H1 (cell line): ENCODE measurements at regions not wholly inside any gene's neighbourhood (a gene's known extent, or its start where the extent isn't known, plus 50 kb on each side); places are given as distances from the start of the nearest gene placed in this dataset.

Experiments
- CTCF ChIP-seq, 3 experiments: IDR thresholded peaks; 1 replicate in 2 of 3; 2 replicates in 1 of 3; pipeline versions ENCODE4 v1.5.1 to v1.6.1; 2011; ENCODE audit warnings: low read length in 3 of 3, mild to moderate bottlenecking in 3 of 3, inconsistent platforms in 2 of 3, low read depth in 1 of 3, moderate library complexity in 1 of 3; ENCODE audit not compliant: insufficient read depth in 1 of 3; ENCODE audit errors: control extremely low read depth in 1 of 3
- NANOG ChIP-seq: IDR thresholded peaks from 2 replicates; pipeline ENCODE4 v1.6.1; 2011; ENCODE audit warnings: low read length, low read depth, mild to moderate bottlenecking, inconsistent platforms; ENCODE audit not compliant: insufficient read depth, poor library complexity, severe bottlenecking
- POLR2A ChIP-seq, 2 experiments: IDR thresholded peaks; 1 replicate in 1 of 2; 2 replicates in 1 of 2; pipeline ENCODE4 v1.6.1; 2011; ENCODE audit warnings: low read depth in 2 of 2, low read length in 2 of 2, mild to moderate bottlenecking in 2 of 2; ENCODE audit errors: control extremely low read depth in 1 of 2
- TEAD4 ChIP-seq: IDR thresholded peaks from 2 replicates; pipeline ENCODE4 v1.6.1; 2012; ENCODE audit warnings: low read depth, low read length, inconsistent platforms, mixed read lengths

DNA sequence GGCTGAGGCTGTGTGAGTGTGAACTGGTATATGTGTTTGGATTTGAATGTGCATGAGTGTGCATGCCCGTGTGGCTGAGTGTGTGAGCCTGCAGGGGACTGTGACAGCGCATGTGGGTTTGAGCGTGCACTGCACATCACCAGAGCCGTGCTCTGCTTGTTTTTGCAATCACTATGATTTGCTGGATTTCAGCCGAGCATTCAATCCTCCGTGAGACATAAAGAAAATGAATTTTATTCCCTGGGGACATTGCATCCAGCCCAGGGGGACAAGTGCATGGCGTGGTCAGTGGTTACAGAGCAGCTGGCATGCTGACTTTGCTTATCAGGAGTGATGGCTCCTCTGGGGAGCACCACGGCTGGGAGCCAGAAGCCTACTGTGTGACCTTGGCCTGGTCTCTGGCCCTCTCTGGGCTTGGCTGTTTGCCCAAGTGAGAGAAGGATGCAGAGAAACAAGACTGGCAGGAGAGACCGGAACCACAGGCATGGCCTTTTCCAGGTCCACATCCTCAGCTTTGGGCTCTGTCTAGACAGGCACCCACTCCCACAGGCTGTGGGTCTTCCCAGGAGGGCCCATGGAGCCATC is 160.2 kb upstream of the UNC5B start:
- TF ChIP-seq CTCF (IDR thresholded peaks at IDR 0.05; ENCODE audit: control extremely low read depth in 1 of 3, insufficient read depth in 1 of 3, low read depth in 1 of 3, low read length in 3 of 3) = no peak
- no peak for TF ChIP-seq TEAD4
- TF ChIP-seq POLR2A (IDR thresholded peaks at IDR 0.05; ENCODE audit: control extremely low read depth in 1 of 2, low read depth in 2 of 2, low read length in 2 of 2) = no peak
- TF ChIP-seq NANOG = no peak
